ENCODE measurements at regions not wholly inside any gene's neighbourhood (a gene's known extent, or its start where the extent isn't known, plus 50 kb on each side); places are given as distances from the start of the nearest gene placed in this dataset.

DNA sequence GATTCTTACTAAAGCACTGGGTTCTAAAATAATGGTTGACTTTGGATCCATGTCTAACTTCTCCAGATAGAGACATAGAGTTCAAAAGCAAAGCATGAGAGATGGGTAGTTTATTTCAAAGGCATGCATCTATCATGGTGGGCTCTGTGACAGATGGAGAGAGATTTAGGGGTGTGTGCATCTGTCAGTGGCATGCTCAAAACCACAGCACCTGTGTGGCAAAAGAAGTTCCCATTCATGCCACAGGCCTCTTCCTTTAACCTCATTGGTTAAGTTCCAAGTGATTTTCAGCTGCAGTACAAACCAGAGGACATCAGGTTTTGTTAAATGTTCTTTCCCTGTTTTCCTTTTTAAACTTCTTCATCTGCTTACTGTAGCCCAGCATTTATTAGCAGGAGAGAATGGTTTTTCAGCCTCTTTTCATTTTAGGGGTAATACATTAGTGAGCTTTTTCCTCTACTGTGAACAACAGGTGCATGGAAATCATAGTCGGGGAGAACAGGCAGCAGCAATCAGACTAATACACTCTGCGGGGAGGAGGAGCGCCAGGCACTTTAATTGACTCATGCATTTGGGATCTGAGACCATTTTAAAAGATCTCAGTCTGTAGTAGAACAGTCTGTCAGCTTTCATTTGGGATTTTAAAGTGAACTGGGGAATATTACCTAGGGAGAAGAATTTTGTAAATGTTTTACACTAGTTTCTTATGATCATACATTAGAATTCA lies 52.4 kb upstream of the UPP2 start:
- DNase-seq = no peak

DNA sequence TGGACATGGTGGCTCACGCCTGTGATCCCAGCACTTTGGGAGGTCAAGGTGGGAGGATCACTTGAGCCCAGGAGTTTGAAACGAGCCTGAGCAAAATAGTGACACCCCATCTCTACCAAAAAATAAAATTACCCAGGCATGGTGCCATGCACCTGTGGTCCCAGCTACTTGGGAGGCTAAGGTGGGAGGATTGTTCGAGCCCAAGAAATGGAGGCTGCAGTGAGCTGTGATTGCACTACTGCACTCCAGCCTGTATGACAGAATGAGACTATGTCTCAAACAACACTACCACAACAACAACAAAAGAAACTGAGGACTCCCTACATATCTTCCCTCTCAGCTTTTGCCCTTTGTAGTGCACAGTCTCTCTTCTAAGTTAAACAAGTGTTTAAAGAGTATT lies 53.3 kb upstream of the UPP2 start:
- DNase-seq = no peak

DNA sequence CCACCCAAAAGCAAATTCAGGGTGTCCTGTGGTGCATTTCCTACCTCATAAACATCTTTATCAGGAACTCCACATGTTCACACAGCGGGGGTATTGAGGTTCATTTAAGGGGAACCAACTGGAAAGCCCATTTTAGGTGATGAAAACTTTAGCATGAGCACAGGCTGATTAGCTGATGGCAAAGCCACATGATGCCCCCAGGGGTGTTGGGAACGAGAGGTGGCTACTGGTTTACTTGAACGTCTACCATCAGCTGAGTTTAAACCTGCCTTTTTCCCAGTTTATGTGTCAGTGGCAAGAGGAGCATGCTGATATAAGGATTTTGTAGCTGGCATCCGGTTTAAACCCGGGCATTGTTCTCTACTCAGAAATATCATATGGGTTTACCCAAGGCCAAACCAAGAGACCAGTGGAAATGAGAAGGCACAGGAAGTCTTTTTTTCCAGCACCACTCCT lies 54.5 kb upstream of the UPP2 start:
- DNase-seq = no peak

DNA sequence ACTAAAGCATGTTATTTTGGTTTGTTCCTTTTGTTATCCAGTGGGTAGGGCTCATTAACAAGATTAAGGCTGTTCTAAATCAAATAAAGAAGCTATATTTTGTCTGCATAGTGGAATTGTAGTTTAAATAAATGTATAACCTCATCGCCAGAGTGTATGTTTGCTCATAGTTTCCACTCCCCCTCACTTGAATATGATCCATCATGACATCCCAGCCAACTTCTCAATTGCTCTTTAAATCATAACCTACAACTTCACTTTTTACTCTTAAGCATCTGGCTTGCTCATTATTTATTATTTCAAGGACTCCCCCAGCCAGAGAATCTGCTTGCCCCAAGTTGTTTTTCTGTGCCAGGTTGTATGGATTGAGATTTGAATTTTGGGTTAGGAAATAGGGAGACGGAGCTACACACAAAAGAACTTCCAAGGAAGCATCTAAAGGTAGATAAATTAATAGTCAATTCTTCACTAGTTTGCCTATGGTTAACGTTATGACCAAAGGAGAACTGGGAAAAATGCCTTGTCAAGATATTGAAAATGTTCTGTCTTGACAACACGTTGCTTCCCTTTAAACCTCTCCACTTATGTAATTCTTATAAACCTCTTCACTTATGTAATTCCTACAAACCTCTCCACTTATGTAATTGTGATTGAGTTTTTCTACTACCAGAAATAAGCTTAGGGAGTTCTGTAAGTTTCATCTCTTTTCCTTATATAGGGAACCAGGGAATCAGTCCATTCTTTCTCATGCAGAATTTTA lies 55.4 kb upstream of the UPP2 start:
- no peak for DNase-seq

DNA sequence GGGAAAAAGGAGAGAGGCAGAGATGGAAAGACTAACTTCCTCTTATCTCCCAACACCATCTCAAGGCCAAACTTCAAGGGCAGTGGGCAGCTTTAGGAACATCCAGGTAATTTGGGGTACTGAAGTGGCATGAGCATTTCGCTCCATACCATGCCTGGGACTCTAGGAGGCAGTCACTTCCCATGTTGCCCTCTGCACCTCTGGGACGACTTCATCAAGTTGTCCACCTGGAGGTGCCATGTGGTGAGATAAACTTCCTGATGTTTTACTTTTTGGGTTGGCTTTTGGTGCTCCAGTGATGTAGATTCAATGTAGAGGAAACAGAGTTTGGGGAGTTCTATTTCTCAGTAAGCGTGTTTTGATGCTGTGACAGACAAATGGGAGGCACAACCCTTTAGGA lies 56.3 kb upstream of the UPP2 start:
- DNase-seq = no peak

DNA sequence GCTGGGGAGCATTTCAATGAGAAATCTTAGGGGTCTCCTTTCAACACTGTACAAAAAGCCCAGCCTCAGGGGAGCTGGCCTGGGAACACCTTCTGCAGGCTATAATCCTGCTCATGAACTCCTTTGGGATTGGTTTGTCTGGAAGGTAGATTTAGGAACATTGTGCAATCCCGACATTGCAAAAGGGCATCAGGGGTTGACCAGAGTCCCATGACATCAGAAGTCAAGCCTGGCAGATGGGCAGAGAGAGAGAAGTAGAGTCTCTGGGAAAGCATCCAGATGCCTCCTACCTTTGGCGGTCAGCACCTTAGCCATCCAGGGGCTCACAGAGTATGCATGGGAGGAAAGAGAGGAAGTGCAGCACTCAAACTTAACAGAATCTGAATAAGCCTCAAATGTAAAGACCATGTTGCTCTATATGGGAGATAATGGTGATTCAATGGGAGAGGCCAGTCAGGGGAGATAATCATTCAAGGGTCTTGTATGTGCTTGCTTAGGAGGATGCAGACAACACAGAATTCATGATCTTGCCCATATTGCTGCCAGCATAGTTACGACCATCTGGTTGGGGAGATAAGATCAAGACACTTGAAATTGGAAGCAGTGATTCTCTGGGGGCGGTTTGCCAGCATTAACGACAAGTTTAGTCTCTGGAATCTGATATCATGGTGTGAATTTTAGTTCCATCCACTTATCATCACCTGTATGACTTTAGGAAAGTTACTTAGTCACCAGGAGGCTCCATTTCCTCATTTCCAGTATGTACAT lies 58.3 kb upstream of the UPP2 start:
- no peak for DNase-seq

DNA sequence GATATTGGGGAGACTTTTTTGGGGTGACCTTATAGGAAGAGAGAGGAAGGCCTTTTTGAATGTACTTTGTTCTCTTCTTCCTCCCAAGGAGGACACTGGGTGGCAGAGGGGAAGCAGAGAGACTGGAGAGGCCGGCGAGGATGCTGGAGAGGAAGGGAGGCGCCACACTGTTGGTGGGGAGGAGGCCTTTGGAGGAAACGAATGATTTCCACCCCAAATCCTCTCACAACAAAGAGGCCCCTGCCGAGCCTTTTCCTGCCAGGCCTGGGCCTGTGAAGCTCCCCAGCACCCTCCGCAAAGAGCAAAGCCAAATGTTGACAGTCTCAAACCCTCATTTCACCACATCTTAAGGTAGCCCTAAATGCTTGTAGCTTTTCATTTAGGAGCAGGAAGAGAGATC lies 59.0 kb upstream of the UPP2 start:
- DNase-seq = no peak

DNA sequence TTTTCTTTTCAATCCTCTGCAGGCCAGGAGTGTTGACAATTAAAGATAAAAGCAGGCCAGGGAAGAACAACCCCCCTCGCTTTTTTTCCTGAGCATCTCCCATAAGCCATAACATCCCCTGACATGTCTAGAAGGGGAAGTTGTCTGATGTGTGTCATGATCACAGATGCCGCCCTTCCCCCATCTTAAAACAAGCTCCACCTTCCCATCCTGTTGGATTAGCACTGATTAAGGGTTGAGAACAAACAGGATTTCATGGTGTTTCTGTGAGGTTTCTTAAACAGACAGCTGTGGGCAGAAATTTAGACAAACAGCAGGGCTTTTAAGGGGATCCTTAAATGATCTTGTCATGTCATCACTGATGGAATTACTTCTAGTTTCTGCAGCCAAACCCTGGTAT lies 59.4 kb upstream of the UPP2 start:
- no peak for DNase-seq

DNA sequence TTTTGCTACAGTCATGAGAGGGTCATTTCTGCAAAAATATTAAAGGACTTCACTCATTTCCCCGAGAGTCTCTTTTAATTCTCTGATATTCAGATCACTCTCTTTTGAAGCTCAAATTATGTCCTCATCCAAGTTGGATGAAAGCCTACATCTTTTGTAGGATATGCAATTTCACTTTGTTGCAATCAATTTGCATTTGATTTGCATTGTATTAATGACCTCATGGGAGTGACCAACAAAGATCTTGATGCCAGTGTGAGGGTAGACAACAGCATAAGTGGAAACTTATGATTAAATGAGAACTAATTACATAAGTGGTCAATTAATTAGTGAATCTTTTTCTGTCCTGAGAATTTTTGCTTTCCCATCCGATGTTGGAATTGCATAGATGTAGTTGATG lies 60.3 kb upstream of the UPP2 start:
- no peak for DNase-seq

DNA sequence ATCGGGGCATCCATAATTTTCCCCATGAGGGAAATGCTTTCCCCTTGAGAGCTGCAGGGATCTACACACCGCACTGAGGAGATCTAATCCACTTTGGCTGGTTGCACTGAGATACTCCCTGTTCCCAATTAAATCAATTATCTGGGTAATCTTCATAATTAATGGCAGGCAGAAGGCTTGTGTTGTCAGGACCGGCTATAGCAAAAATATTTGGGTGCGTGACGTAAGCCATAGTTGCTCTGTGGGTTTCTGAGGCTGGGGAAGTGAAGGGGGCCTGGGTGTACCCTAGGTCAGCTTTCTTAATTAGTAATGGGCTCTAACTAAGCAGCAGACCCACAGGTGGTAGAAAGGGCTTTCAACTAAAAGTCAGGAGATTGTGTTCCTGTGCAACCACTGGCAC lies 62.8 kb upstream of the UPP2 start:
- no peak for DNase-seq

DNA sequence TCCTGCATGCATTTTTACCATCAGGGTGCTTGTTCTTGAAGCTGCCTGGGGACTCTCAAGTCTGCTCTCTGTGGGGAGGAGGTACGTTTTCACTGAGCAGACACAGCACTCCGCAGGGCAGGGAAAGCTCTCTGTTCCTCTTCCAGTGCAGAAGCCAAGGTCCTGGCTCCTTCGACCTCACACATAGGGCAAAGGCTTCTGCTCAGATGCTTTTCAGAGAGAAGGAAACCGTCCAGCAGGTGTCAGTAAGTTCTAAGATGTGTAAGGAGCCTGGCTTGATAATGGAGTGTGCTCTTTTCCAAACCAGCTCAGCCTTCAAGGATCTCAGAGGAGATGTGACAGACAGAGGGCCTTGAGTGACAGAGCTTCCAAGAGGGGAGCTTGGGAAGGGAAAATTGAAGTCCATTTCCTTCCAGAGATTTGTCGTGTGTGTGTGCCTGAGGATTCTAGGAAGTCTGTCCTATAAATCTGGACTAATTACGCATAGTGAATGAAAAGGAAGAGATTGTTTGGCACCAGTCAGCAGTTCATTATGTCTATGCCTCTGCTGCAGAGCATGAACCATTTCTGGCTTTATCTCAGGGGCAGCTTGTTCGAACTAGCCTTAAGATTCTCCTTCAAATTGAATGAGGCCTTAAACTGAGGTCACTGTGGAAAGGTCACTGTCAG lies 67.3 kb upstream of the UPP2 start:
- DNase-seq = no peak

DNA sequence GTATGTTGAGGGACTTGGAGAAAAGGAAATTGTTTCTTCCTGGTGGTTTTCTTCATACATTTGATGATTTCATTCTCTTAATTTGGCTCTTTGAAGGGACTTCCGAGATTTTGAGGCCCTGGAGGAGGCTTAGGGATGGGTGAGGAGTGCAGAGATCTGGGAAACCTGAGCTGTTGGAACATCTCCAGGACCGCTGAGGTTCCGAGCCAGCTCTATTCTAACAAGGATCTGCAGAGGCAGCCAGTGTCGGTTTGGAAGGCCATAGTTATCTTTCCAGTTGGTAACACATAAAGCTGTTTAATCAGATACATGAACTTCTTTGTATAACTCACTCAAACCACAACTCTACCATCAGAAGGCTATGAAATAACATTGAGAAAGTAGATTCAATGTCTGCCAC lies 70.3 kb upstream of the UPP2 start:
- DNase-seq = no peak

DNA sequence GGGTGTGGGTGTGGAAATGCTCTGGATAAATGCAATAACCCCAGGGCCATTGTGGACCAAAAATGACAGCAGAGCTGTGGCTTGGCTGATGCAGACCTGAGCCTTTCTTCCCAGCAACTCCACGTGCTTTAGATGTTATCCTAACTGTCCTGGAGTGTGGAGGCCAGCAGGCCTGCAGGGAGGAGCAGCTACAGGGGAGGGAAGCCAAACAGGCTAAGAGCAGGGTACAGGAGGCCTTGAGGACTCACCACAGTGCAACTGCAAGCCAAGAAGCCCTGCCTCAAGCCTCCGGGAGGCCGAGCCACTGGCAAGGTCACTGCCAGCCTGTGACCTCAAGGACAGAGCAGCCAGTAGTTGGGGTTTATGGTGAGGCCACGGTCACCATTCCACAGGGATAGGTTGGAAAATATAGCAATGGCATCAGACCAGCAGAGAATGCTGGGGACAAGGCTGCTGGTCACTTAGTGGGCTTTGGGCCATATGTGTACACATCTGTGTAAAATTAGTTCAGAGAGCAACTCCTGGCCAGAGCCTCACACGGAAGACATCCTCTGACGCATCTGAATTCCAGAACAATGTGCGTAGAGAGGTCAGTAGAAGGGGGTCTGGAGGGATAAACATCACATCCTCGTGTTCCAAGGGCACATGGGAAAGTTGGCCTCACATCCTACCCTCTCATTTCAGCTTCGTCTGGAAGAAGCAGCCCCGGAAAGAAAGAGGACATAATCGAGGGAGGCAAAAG lies 76.2 kb upstream of the UPP2 start:
- DNase-seq = no peak

DNA sequence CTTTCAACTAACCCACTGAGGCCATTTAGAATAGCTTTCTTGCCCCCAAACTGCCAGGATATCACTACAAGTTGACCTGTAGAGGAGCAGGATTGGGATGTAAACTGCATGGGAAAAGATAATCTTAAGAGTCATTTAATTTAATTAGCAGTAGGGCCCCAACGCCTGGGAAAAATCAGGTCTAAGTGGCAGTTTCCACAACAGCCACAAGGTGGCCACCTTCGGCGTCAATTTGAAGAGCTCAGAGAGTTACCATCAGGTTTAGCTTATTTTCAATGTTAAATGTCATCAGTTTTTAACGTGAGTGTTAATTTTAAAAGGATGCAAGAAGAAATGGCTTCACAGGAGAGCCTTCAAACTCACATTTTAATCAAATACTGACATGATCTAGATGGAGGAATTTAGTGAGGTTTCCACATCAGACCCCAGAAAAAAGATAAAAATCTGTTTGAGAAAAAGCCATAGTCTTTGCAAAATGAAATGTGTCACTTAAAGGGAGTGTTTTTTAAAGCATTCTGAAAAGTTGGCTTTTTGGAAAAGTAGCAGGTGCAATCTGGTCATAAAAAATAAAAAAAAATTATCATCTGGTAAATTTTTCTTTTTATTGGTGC lies 77.3 kb upstream of the UPP2 start:
- peak; percentile 34 for DNase-seq

DNA sequence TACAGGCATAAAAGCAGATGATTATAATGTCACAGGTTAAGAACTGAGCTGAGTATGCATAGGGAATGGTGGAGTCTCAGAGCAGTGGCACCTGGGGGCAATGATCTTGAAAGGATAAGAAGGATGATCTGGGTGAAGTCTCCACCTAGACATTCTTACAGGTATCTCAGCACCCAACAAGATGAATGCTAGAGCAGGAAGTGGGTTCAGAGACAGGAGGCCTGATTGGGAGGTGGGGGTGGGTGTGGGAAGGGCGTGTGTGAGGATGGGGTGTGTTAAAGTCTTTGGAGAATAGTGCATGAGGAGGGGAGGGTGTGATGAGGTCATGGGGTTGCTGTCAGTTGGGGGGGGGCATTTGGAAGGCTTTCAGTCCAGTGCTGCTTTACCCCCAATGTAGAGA lies 78.8 kb upstream of the UPP2 start:
- DNase-seq = no peak

DNA sequence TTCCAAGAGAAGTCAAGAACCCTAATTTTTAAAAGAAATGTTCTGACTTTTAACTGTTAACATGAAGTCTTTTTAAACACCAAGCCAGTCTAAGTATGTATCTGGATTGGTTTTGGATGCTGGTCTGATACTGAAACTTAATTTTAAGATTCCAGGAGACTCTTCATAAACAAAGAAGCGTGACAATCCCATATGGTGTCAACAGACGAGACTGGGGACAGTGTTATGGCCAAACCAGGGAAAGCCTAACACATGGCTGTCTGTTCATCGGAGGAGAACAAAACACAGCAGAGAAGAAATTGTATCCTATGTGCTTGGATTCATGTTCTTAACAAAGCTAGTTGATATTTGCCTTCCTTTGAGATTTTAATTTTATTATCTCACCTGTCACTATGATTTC lies 80.5 kb upstream of the UPP2 start:
- DNase-seq = no peak

DNA sequence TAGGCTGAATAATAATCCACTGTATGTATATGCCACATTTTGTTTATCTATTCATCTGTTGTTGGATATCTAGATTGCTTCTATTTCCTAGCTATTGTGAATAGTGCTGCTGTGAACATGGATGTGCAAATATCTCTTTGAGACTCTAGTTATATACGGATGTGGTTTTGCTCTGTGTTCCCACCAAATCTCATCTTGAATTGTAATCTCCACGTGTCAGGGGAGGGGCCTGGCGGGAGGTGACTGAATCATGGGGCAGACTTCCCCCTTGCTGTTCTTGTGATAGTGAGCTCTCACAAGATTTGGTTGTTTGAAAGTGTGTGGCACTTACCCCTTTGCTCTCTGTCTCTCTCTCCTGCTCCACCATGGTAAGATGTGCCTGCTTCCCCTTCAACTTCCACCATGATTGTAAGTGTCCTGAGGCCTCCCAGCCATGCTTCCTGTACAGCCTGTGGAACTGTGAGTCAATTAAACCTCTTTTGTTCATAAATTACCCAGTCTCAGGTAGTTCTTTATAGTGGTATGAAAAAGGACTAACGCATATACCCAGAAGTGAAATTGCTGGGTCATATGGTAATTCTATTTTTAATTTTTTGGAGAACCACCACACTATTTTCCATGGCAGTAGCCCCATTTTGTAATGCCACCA lies 86.1 kb upstream of the UPP2 start:
- peak; percentile 16 for DNase-seq

DNA sequence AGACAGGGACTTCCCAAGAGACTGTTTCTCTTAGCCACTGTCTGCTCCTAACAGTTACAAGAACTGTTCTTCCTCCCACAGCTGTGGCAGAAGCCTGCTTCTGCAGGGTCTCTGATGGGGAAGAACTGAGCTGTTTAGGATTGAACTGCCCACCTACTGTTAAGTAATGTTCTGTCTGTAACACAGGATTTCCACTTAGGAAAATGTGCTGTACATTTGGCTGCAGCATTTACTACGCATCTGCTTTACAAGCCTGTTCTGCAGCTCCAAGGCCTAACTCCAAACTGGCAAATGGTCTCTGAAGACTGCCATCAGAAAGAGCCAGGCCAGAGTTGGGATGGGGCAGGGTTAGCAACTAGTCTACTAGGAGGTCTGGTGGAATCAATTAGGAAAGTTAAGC lies 87.8 kb upstream of the UPP2 start:
- DNase-seq = no peak

DNA sequence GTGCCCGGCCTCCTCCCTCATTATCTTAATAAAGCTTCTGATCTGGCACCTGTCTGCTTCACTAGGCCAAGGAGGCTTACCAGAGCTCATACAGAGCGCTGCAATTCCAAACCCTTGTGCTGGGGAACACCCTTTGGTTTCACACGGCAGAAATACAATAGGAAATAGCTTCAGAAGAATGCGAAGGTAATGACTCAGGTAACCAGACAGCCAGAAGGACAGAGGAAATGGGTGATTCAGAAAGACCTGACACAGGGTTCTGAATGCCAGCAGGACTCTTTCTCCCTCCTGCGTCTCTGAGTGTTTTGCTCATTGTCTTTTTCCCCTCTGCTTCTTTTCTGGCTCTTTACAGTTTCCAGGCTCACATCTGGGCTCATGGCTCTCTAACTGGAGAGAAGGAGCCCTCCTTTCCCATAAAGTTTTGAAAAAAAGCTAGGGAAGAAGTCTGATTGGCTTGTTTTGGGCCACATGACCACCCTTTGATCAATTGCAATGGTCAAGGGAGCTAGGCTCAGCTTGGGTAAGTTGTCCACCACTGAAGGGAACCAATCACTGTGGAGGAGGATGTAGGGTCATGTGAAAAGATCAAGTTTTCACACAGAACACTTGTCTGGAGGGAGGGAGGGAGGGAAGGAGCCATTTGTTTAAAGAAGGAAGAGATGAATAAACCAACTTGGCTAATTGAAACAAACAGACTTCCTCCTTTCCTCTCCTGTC lies 90.5 kb upstream of the UPP2 start:
- DNase-seq = no peak

DNA sequence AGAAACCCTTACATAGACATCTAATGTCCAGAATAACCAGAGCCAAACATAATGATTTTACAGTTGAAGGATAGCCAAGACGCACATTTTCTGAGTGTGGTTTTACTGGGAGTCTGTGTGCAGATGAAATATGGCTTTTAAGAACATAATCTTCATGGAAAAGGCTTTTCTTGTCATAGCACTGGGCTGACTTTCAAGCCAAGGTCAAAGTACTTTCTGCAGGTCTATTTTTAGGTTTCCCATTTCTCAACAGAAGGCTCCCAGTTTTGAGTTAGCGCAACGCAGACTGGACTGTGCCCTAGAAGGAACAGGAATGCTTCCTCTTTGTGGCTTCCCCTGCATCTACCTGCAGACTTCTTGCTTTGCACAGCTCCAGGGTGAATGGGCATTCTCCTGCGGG lies 92.3 kb upstream of the UPP2 start:
- DNase-seq = no peak
